ENCODE measurements at regions not wholly inside any gene's neighbourhood (a gene's known extent, or its start where the extent isn't known, plus 50 kb on each side); places are given as distances from the start of the nearest gene placed in this dataset.
A peak's percentile ranks its signal among the peaks of the same experiment; 100 is the strongest.

GRCh38 chr9:106419829-106420228, 443.1 kb upstream of the ZNF462 start:
- ATAC-seq (ENCODE audit: insufficient read depth, low read depth): no peak
- H3K4me1 ChIP-seq (ENCODE audit: insufficient read depth, low read length): no peaks in the 10 kb centered on the region
- no peak overlapping the region for H3K4me2 ChIP-seq (ENCODE audit: insufficient read depth, low read length)
- H3K27me3 ChIP-seq (ENCODE audit: insufficient read depth, low read length, poor library complexity): no peaks in the 10 kb centered on the region
- H3K9ac ChIP-seq (ENCODE audit: low read depth, low read length): no peak overlapping the region
- no peaks in the 10 kb centered on the region for H3K9me3 ChIP-seq (ENCODE audit: insufficient read depth, low read length, severe bottlenecking)
- no peak overlapping the region for H2AFZ ChIP-seq (ENCODE audit: low read depth, low read length)
- H3K36me3 ChIP-seq (ENCODE audit: insufficient read depth, low read length): no peaks in the 10 kb centered on the region
- no peak overlapping the region for H3K27ac ChIP-seq (ENCODE audit: low read length)
- no peaks in the 10 kb centered on the region for H4K20me1 ChIP-seq (ENCODE audit: insufficient read depth, low read length)
- no peaks in the 10 kb centered on the region for H3K79me2 ChIP-seq (ENCODE audit: insufficient read depth, low read length)
- TF ChIP-seq EZH2 (IDR thresholded peaks at IDR 0.05; ENCODE audit: borderline replicate concordance, low read depth, low read length, severe bottlenecking): no peak
- no peak for TF ChIP-seq CTCF (IDR thresholded peaks at IDR 0.05; ENCODE audit: borderline replicate concordance, extremely low read depth, low read length, poor library complexity, severe bottlenecking)
- H3K4me3 ChIP-seq (ENCODE audit: low read depth in 1 of 2, low read length in 2 of 2): no peak overlapping the region
- DNase-seq: no peak

- Histone ChIP-seq H3K79me2 (ENCODE audit: insufficient read depth, low read length) (no peaks in the 10 kb centered on the region), H4K20me1 (ENCODE audit: insufficient read depth, low read length) (no peaks in the 10 kb centered on the region), H3K9me3 (ENCODE audit: insufficient read depth, low read length, severe bottlenecking) (no peaks in the 10 kb centered on the region), H3K36me3 (ENCODE audit: insufficient read depth, low read length) (no peaks in the 10 kb centered on the region), H3K27ac (ENCODE audit: low read length) (no peak overlapping the region), H3K27me3 (ENCODE audit: insufficient read depth, low read length, poor library complexity) (no peaks in the 10 kb centered on the region), H3K4me2 (ENCODE audit: insufficient read depth, low read length) (no peak overlapping the region), H3K4me1 (ENCODE audit: insufficient read depth, low read length) (no peaks in the 10 kb centered on the region), H3K4me3 (ENCODE audit: low read depth in 1 of 2, low read length in 2 of 2) (no peak overlapping the region), H3K9ac (ENCODE audit: low read depth, low read length) (no peak overlapping the region), H2AFZ (ENCODE audit: low read depth, low read length) (no peak overlapping the region)
- TF ChIP-seq CTCF (IDR thresholded peaks at IDR 0.05; ENCODE audit: borderline replicate concordance, extremely low read depth, low read length, poor library complexity, severe bottlenecking) (no peak), EZH2 (IDR thresholded peaks at IDR 0.05; ENCODE audit: borderline replicate concordance, low read depth, low read length, severe bottlenecking) (no peak)
- DNase-seq (no peak), ATAC-seq (ENCODE audit: insufficient read depth, low read depth) (peak; percentile 33; the same call in 1 of the 3 replicates)
These were observed 442.4 kb upstream of the ZNF462 start for GRCh38 chr9:106420511-106420944.

- Histone ChIP-seq H3K4me3 (ENCODE audit: low read depth in 1 of 2, low read length in 2 of 2) (no peak overlapping the region), H4K20me1 (ENCODE audit: insufficient read depth, low read length) (no peaks in the 10 kb centered on the region), H3K79me2 (ENCODE audit: insufficient read depth, low read length) (no peaks in the 10 kb centered on the region), H3K4me1 (ENCODE audit: insufficient read depth, low read length) (no peaks in the 10 kb centered on the region), H3K27ac (ENCODE audit: low read length) (no peak overlapping the region), H3K9me3 (ENCODE audit: insufficient read depth, low read length, severe bottlenecking) (no peaks in the 10 kb centered on the region), H3K4me2 (ENCODE audit: insufficient read depth, low read length) (no peak overlapping the region), H3K9ac (ENCODE audit: low read depth, low read length) (no peak overlapping the region), H3K27me3 (ENCODE audit: insufficient read depth, low read length, poor library complexity) (no peaks in the 10 kb centered on the region), H2AFZ (ENCODE audit: low read depth, low read length) (no peak overlapping the region), H3K36me3 (ENCODE audit: insufficient read depth, low read length) (no peaks in the 10 kb centered on the region)
- TF ChIP-seq CTCF (IDR thresholded peaks at IDR 0.05; ENCODE audit: borderline replicate concordance, extremely low read depth, low read length, poor library complexity, severe bottlenecking) (no peak), EZH2 (IDR thresholded peaks at IDR 0.05; ENCODE audit: borderline replicate concordance, low read depth, low read length, severe bottlenecking) (no peak)
- ATAC-seq (ENCODE audit: insufficient read depth, low read depth): no peak
- no peak for DNase-seq
These were observed 441.2 kb upstream of the ZNF462 start for GRCh38 chr9:106421772-106422171.

GRCh38 chr9:106423575-106423974, 439.4 kb upstream of the ZNF462 start:
- ATAC-seq (ENCODE audit: insufficient read depth, low read depth): no peak
- H3K36me3 ChIP-seq (ENCODE audit: insufficient read depth, low read length): no peaks in the 10 kb centered on the region
- no peaks in the 10 kb centered on the region for H3K27me3 ChIP-seq (ENCODE audit: insufficient read depth, low read length, poor library complexity)
- H3K9ac ChIP-seq (ENCODE audit: low read depth, low read length): no peak overlapping the region
- H3K9me3 ChIP-seq (ENCODE audit: insufficient read depth, low read length, severe bottlenecking): no peaks in the 10 kb centered on the region
- no peak for DNase-seq
- TF ChIP-seq CTCF (IDR thresholded peaks at IDR 0.05; ENCODE audit: borderline replicate concordance, extremely low read depth, low read length, poor library complexity, severe bottlenecking) (no peak), EZH2 (IDR thresholded peaks at IDR 0.05; ENCODE audit: borderline replicate concordance, low read depth, low read length, severe bottlenecking) (no peak)
- H3K4me2 ChIP-seq (ENCODE audit: insufficient read depth, low read length): no peak overlapping the region
- H3K27ac ChIP-seq (ENCODE audit: low read length): no peak overlapping the region
- H3K4me1 ChIP-seq (ENCODE audit: insufficient read depth, low read length): no peaks in the 10 kb centered on the region
- no peak overlapping the region for H3K4me3 ChIP-seq (ENCODE audit: low read depth in 1 of 2, low read length in 2 of 2)
- H3K79me2 ChIP-seq (ENCODE audit: insufficient read depth, low read length): no peaks in the 10 kb centered on the region
- no peak overlapping the region for H2AFZ ChIP-seq (ENCODE audit: low read depth, low read length)
- H4K20me1 ChIP-seq (ENCODE audit: insufficient read depth, low read length): no peaks in the 10 kb centered on the region

Measured in DND-41 (cell line).